ENCODE measurements at regions not wholly inside any gene's neighbourhood (a gene's known extent, or its start where the extent isn't known, plus 50 kb on each side); places are given as distances from the start of the nearest gene placed in this dataset.

GRCh38 chr21:38753114-38753513 lies 52.6 kb upstream of the ETS2 start (continued):
- TF ChIP-seq TOE1 (IDR thresholded peaks at IDR 0.05; ENCODE audit: borderline replicate concordance), result no peak
- TF ChIP-seq TOE1 (CRISPR knock-in tag; IDR thresholded peaks at IDR 0.05; ENCODE audit: borderline replicate concordance, low read depth), result no peak

GRCh38 chr21:38753557-38753971 lies 52.2 kb upstream of the ETS2 start:
- WGBS (ENCODE audit: insufficient coverage, low coverage, missing lambda C conversion rate), result 0% methylated on average over 4 of the region's 4 CpGs
- no peaks in the 10 kb centered on the region for H3K9me1 ChIP-seq (ENCODE audit: control insufficient read depth, insufficient read depth, low read length)
- H3K4me3 ChIP-seq, result no peak overlapping the region
- H3K79me2 ChIP-seq (ENCODE audit: control insufficient read depth, insufficient read depth, low read length), result no peaks in the 10 kb centered on the region
- peaks cover 40 to 44% of the 10 kb centered on the region in 2 experiments for H3K27me3 ChIP-seq (ENCODE audit: control insufficient read depth in 2 of 2, insufficient read depth in 2 of 2, low read length in 2 of 2)
- no peak overlapping the region for H3K27ac ChIP-seq (ENCODE audit: extremely low read depth, low read depth, low read length)
- FAIRE-seq (no peak), DNase-seq (ENCODE audit: extremely low read depth in 1 of 4, low spot score in 3 of 4) (no peak), ATAC-seq (no peak)
- ChIA-PET CTCF (ENCODE audit: low intra/inter-chr PET ratio) (no interaction called here), POLR2A (no interaction called here)
- H3K36me3 ChIP-seq (ENCODE audit: control insufficient read depth, insufficient read depth, low read length), result no peaks in the 10 kb centered on the region
- no peak overlapping the region for H3K9ac ChIP-seq (ENCODE audit: insufficient read depth in 1 of 2, low read depth in 2 of 2, low read length in 2 of 2)
- in situ Hi-C loops (cut with MboI) (no loop called here), intact Hi-C loops (cut with micrococcal nuclease) (no loop called here)
- H3K9me3 ChIP-seq (replicated peaks; ENCODE audit: control insufficient read depth, insufficient read depth, low read depth, low read length), result no peaks in the 10 kb centered on the region
- H4K20me1 ChIP-seq (replicated peaks; ENCODE audit: control insufficient read depth, insufficient read depth, low read length), result peaks cover 3% of the 10 kb centered on the region; the same call in 1 of the 2 replicates
- TF ChIP-seq HNRNPL (IDR thresholded peaks at IDR 0.05; ENCODE audit: low read depth, low read length) (no peak), SRSF1 (IDR thresholded peaks at IDR 0.05; ENCODE audit: low read depth, low read length) (no peak), GATAD2A (IDR thresholded peaks at IDR 0.05) (no peak), CBFB (CRISPR knock-in tag; IDR thresholded peaks at IDR 0.05) (no peak), PATZ1 (CRISPR knock-in tag; IDR thresholded peaks at IDR 0.05; ENCODE audit: borderline replicate concordance) (no peak), SAP30 (IDR thresholded peaks at IDR 0.05; ENCODE audit: borderline replicate concordance, insufficient read depth, low read depth, low read length, poor library complexity, severe bottlenecking) (no peak), TCF7 (IDR thresholded peaks at IDR 0.05; ENCODE audit: borderline replicate concordance) (no peak), SMAD4 (CRISPR knock-in tag; conservative IDR thresholded peaks at IDR 0.05) (no peak)
- TF ChIP-seq, protein P1, sequence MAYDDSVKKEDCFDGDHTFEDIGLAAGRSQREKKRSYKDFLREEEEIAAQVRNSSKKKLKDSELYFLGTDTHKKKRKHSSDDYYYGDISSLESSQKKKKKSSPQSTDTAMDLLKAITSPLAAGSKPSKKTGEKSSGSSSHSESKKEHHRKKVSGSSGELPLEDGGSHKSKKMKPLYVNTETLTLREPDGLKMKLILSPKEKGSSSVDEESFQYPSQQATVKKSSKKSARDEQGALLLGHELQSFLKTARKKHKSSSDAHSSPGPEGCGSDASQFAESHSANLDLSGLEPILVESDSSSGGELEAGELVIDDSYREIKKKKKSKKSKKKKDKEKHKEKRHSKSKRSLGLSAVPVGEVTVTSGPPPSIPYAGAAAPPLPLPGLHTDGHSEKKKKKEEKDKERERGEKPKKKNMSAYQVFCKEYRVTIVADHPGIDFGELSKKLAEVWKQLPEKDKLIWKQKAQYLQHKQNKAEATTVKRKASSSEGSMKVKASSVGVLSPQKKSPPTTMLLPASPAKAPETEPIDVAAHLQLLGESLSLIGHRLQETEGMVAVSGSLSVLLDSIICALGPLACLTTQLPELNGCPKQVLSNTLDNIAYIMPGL (CRISPR knock-in tag; IDR thresholded peaks at IDR 0.05), result no peak
- TF ChIP-seq, protein P2, sequence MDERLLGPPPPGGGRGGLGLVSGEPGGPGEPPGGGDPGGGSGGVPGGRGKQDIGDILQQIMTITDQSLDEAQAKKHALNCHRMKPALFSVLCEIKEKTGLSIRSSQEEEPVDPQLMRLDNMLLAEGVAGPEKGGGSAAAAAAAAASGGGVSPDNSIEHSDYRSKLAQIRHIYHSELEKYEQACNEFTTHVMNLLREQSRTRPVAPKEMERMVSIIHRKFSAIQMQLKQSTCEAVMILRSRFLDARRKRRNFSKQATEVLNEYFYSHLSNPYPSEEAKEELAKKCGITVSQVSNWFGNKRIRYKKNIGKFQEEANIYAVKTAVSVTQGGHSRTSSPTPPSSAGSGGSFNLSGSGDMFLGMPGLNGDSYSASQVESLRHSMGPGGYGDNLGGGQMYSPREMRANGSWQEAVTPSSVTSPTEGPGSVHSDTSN (CRISPR knock-in tag; IDR thresholded peaks at IDR 0.05; ENCODE audit: low read depth), result no peak
- TF ChIP-seq, protein P2 (tag; conservative IDR thresholded peaks at IDR 0.05; ENCODE audit: low read depth), result no peak
- no peaks in the 10 kb centered on the region for H3K4me1 ChIP-seq (replicated peaks in 1 of 2; ENCODE audit: control insufficient read depth in 2 of 2, insufficient read depth in 2 of 2, low read length in 2 of 2)
- BruUV-seq (replicated peaks), result no TSS peak
- H3K4me2 ChIP-seq (ENCODE audit: insufficient read depth, low read length), result no peak overlapping the region
- H2AFZ ChIP-seq (ENCODE audit: low read depth, low read length), result no peak overlapping the region
